HG02981 (cell line): ENCODE measurements at regions not wholly inside any gene's neighbourhood (a gene's known extent, or its start where the extent isn't known, plus 50 kb on each side); places are given as distances from the start of the nearest gene placed in this dataset.

Experiments used
- ATAC-seq: cut with Tn5 transposase; IDR thresholded peaks from one replicate; pipeline ENCODE4 v1.9.1; 2021; ENCODE audit warnings: mild to moderate bottlenecking, moderate library complexity; ENCODE audit not compliant: unreplicated experiment

DNA sequence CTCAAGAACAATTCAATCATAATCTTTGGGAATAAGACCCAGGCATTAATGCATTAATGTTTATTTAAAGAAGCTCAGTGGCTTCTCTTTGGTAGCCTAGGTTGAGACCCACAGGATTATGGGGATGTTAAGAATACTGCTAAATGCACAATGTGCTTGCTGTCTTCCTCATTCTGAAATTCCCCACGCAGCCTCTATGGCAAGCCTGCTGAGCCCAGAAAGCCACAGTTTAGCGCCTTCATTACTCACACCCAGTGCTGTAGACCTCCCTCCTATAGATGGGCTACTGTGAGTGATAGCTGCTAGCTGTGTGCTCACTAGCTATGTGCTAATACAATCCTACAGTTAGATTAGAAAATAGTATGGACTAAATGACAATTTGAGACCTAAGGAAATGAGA lies 90.6 kb downstream of the TNFSF13B start:
- ATAC-seq = no peak

DNA sequence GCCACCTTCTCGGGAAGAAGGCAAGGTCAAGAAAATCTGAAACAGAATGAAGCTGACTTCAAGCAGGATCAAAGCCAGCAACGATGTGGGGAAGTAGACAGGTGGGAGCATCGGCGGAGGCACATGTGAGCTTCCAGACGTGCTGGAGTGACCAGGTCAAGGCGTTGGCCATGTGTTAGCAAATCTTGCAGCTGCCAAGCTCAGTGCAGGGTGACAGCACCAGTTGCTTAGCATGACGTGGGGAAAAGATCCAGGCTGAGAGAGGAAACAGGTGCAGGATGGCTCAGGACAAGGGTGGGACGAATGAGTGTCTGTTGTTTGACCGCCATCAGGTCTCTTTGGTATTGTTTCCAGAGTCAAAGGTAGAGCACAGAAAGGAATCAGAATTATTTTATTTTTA lies 92.3 kb downstream of the TNFSF13B start:
- no peak for ATAC-seq

DNA sequence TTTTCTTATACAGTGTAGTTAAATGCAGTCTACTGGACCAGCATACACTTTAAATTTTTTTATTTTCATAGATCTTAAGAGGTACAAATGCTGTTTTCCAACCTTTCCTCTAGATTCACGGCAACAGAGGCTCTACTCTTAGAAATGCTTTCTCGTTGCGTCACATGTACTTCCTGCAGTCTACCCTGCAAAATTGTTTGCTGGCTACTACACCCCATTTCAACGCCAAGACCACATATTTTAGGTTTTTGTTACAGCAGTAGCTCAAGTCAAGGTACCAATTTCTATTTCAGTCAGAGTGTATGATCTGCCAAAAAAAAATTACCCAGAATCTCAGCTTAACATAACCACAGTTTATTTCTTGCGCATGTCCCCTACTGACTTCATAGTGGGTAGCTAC lies 94.1 kb downstream of the TNFSF13B start:
- ATAC-seq = no peak

DNA sequence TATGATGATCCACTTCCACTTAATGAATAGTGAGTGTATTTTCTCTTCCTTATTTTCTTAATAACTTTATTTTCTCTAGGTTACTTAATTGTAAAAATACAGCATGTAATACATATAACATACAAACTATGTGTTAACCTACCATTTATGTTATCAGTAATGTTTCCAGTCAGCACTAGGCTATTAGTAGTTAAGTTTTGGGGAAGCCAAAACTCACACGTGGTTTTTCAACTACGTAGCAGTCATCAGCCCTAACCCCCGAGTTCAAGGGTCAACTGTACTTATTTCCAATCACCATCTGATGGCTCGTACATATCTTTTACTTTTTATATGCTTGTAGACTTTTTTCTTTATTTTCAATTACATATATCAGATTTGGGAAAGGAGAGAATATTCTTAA lies 95.7 kb downstream of the TNFSF13B start:
- no peak for ATAC-seq

DNA sequence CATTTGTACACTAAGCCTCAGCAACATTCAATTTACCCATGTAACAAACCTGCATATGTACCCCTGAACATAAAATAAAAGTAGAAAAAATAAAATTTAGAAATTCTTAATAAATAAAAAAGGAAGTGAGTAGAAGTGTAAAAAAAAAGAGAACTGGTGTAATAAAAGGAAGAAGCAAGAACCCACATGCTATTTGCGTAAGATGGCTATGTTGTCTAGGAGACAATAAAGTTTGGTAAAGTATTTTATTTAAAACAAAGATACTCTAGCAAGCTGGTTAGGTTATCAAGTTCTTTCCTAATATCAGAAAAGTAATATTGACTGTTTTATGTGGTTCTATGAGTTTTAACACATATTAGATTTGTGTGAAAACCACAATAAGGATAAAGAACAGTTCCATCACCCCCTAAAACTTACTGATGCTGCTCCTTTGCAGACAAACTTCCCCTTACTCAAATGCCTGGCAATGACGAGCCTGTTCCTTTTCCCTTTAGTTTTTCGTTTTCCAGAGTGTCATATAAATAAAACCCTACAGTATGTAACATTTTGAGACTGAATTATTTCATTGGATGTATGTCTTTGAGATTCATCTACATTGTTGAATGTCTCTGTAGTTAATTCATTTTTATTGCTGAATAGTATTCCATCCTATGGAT lies 98.9 kb downstream of the TNFSF13B start:
- no peak for ATAC-seq

DNA sequence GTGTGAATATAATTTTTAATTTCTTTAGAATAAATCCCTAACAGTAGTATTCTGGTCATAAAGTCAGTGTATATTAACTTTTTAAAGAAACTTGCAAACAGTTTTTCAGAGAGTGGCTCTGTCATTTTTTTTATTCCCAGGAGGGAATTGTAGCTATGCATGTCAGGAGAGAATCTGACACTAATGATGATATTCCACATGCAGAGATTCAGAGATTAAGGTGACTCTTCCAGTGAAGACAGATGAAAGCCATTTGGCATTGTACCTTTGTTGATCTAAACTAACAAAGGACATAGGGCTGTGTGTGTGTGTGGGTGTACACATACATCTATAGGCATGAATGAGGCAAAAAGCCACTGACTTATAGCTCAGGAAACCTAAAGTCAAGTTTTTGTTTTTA lies 99.9 kb downstream of the TNFSF13B start:
- no peak for ATAC-seq

DNA sequence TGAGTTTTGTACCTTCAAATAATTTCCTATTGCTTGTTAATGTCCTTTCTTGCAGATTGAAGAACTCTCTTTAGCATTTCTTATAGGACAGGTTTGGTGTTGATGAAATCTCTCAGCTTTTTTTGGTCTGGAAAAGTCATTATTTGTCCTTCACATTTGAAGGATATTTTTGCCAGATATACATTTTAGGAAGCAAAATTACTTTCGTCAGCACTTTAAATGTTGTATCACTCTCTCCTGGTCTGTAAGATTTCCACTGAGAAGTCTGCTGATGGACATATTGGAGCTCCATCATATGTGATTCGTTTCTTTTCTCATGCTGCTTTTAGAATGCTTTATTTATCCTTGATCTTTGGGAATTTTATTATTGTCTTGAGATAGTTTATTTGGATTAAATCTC lies 105.5 kb downstream of the TNFSF13B start:
- no peak for ATAC-seq

DNA sequence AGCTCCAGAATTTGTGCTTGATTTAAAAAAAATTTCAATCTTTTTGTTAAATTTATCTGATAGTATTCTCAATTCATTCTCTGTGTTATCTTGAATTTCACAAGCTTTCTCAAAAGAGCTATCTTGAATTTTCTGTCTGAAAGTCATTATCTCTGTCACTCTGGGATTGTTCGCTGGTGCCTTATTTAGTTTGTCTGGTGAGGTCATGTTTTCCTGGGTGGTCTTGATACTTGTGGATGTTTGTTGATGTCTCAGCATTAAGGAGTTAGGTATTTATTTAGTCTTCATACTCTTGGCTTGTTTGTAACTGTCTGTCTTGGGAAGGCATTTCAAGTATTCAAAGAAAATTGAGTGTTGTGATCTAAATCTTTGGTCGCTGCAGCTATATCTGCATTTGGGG lies 106.3 kb downstream of the TNFSF13B start:
- ATAC-seq = no peak

DNA sequence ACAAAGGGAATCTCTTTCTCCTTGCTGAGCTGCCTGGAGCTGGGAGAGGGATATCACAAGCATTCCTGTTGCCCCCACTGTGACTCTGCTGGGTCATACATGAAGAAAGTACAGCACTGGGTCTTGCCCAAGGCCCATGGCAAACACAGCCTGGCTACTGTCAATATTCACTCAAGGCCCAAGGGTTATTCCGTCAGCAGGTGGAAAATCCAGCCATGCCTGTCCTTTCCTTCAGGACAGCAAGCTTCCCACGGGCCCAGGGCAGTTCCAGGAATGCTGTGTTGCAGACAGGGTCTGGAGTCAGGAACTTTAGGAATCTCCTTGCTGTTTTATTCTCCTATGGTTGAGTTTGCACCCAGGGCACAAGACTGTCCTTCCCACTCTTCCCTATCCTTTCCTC lies 106.8 kb downstream of the TNFSF13B start:
- no peak for ATAC-seq

DNA sequence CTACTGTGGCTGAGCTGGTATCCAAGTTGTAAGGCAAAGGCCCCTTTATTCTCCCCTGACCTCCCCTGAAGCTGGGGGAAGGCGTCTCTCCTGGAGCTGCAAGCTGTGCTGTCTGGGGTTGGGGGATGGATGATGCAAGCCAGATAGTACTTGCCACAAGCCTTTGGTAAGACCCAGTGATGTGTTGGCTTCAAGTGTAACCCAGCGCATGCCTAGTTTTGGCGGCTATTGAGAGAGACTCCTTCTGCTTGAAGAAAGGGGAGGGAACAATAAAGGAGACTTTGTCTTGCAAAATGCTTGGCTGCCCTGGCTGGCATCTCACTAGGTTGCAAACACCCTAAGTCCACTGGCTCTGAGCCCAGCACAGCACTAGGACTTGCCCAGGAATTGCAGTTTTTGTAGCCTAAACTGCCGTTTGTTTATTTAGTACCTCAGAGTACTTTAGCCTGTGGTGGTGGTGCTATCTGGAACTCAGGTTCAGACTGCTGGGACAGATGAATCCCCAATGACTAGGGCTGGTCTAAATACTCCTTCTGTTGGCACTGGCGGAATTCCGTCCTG lies 108.2 kb downstream of the TNFSF13B start:
- no peak for ATAC-seq

DNA sequence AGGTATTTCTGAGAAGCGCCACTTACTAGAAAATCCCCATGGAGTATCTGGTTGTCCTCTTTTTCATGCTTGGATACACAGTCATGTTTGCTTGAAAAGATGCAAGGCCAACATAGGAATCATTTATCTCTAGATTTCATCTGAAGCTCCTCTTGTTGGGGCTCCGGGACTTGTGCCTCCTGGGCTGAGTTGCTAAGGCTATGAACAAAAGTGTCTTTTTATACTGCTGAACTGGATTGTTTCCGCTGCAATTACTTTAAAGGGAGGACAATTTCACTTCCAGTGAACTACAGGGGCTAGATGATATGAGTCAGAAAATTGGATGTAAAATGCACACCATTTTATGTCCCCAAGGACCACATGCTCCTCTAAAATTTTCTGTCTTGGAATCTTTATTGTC lies 114.1 kb downstream of the TNFSF13B start:
- no peak for ATAC-seq

DNA sequence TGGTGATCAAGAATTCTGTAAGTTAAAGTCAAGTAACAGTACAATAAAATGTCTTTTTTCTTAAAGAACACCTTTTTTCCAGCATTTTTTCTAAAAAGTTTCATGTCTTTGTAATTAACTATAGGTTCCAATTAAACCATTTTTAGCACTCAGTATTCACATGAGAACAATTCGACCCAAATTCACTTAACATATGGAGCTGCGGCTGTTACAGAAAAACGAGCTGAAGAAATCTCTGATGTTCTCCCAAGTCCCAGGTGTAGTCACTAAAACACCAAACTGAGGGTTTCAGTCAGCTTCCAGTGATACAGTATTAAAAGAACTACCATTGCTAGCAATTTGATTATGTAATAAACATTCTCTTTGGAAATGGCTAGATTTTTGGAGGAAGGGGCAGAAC lies 117.6 kb downstream of the TNFSF13B start:
- no peak for ATAC-seq

DNA sequence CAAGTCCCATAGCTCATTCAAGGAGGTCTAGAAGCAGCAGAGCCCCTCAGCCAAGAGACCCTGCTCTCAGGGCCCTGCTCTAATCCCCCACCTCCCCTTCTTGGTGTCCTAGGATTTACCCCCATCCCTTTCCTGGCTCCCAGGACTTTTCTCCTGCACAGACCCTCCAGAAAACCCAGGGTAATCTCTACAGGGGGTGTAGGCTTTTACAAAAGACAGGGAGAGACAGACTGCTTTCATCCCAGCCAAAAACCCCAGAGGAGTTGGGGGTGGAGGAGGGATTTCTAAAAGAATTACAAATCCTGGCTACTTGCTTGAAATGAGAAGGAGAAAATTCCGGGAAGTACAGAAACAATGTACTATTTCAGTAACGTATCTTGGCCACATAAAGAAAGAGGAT lies 133.3 kb downstream of the TNFSF13B start:
- no peak for ATAC-seq

DNA sequence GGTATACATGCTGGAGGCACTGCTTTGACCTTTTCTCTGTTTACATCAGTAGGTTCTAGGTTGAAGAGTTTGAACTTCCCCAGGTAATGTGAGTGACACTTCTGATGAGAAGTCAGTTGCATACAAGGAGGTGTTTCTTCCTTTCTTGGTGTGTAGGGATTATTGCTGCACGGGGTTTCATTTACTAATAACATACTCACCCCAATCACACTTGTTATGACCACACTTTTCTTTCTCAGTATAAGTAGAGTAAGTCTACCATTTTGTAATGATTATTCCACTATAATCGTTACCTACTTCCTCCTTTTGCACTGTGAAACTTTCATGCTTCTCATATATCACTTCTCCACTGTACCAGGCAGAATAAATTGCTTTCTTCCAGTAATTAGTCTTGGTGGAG lies 138.0 kb downstream of the TNFSF13B start:
- ATAC-seq = peak; percentile 61

DNA sequence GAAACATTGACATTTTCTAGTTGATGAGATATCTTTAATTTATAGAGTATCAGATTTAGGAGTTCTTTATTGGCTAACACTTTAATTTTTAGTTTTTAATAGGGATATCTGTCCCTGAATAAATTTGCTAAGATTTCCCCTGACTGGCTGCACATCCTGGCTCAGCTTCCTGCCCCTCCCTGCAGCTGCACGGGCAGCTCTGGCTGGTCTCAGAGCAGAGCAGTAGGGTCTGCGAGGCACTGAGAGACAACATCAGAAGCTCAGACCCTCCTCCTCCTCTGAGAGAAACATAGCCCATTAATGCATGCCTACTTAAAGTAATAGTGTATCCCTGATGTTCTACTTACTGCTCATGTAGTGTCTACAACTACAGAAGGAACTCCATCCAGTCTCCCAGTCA lies 139.2 kb downstream of the TNFSF13B start:
- no peak for ATAC-seq

DNA sequence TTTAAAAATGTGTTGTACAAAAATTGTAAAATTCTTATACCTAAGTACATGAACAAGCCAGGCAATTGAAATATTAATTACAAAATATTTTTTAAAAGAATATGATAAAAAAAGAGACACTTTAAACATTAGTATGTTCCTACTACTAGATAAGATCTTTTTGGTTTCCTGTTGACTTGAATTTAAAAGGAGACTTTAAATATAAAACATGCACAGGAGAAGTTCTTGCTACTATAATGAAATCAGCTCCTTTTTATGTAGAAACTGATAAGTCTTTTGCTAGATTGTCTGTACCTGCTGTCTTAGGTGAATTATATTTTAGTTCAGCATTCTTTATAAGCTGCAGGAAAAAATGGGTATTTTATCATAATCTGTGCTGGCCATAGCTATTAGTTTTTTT lies 140.2 kb downstream of the TNFSF13B start:
- ATAC-seq = no peak

DNA sequence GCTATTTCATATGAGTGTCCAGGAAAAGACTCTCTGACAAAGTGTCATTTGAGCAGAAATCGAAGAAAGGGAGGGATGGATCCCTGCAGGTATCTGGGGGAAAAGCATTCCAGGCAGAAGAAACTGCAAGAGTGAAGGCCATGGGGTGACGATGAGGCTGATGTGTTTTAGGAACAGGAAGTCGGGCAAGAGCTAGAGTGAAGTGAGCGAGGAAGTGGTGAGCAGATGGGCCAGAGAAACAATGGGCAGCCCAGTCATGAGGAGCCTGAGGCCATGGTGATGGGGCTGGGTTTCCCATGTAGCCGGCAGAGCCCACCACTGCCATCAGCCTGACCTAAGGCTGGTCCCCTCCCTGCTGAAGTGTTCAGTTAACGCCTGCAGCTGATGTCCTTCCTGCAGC lies 150.2 kb downstream of the TNFSF13B start:
- no peak for ATAC-seq

DNA sequence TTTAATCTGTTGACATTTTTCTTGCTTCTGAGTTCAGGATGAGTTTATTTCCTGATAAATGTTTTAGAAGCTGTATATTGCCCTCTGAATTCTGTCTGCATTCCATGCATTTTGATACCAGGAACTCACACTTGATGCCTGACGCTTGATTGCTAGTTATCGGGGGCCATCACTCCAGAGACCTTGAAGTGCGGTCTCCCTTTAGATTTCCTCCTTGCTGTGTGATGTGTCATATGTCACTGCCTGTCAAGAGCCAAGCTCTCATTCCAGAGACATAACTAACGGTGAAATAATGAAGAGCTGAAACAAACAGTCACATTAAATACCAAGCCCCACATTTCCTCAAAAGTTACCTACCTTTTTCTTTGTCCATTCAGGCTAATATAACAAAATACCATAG lies 155.5 kb downstream of the TNFSF13B start:
- ATAC-seq = no peak

DNA sequence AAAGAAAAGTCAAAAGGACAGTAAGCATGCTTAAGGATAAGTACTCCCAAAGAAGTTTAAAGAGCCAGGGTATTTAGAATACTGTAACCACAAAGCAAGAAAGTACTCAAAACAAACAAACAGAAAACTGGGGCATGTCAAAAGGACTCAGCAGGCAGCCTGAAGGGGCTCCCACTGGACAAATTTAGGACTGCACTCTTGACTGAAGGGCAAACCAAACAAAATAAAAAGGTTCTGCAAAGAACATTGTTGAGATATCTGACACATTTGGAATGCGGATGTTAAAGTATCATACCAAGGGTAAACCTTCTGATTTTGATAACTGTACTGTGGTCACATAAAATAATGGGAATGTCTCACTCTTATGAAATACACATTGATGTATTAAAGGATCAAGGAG lies 157.4 kb downstream of the TNFSF13B start:
- no peak for ATAC-seq

DNA sequence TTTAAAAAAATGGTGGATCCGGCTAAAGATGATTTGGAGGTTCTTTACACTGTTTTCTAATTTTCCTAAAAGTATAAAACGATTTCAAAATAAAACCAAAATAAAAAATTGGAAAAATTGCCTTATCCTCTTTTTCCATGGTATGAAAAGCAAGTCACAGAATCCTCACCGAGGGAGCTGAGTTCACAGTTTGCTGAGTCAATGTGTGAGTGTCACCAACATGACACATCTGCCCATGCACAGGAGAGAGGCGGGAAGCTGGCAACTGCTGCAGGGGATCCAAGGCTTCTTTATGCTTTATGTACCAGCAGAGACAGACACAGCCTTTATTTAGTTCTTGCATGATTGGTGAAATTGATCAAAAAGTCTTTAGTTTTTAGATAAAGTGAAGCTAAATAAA lies 157.8 kb downstream of the TNFSF13B start:
- no peak for ATAC-seq

DNA sequence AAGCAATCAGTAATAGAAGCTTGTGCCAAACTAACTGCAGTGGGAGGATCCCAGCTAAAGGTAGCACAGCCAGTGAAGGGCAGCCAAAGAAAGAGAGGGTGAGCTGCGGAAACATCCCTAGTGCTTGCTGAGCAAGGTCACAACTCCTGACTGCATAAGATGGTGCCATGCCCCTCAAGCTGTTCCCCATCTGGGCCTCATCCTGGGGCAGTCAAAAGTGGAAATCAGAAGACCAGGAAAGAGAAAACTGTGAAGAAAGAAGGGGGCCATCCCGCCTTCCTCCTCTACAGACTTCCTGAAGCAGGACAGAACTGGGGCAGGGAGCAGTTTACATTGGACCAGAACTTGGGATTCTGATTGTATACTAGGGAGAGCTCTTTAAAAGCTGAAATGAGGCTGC lies 159.2 kb downstream of the TNFSF13B start:
- ATAC-seq = no peak

DNA sequence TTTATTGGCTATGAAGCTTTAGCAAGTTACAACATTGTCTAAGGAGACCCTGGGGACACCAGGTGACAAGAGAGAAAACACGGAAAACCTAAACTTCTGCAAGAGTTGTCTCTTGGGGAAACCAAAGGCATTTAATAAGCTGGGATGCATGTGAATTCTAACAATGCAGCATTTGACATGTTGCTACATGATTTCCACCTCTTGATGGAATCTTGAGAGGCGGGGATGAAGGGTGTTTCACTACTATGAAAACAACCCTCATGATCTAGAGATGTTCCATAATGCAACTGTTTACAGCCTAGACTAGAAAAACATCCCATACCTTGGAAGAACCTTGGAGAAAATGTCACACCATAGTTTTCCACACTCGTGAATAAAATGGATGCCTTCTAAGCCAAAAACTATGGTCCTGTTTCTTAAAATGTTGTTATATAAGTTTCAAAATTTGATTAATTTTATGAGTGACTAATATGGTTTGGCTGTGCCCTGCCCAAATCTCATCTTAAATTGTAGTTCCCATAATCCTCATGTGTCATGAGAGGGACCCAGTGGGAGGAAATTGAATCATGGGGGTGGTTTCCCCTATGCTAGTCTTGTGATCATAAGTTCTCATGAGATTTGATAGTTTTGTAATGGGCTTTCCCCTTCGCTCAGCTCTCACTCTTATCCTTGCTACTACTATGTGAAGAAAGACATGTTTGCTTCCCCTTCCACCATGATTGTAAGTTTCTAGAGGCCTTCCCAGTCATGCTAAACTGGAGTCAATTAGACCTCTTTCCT lies 164.6 kb downstream of the TNFSF13B start:
- no peak for ATAC-seq
